ENCODE measurements at regions not wholly inside any gene's neighbourhood (a gene's known extent, or its start where the extent isn't known, plus 50 kb on each side); places are given as distances from the start of the nearest gene placed in this dataset.
"Not testable (repeated sequence)": the region's sequence is repeated elsewhere in the genome, so short reads cannot be mapped to it uniquely, and the experiment has no call there.

DNA sequence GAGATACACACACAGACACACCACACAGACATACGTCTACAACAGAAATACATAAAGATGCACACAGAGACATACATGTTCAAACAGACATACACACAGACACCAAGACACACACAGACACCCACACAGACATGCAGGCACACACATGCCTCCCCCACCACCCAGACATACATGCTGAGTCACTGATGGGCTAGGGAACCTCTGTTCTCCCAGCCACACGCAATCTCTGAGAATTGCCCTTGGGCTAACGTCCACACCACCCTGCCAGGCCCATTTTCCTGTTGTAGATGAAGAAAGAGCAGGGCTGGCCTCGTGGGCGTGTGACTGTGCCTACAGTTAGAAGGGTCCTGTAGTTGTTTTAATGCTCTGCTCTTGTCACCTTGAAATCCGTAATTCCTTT is 261.9 kb downstream of the KCNRG start:
- H3K27me3 ChIP-seq (ENCODE audit: control insufficient read depth, insufficient read depth, low read length) = no peaks in the 10 kb centered on the region
- H3K9me3 ChIP-seq (ENCODE audit: control insufficient read depth, low read length) = no peaks in the 10 kb centered on the region
- H3K4me3 ChIP-seq (ENCODE audit: low read length) = no peak overlapping the region
- no peak overlapping the region for H3K9ac ChIP-seq (ENCODE audit: low read length)
- no peaks in the 10 kb centered on the region for H3K36me3 ChIP-seq (ENCODE audit: control insufficient read depth, insufficient read depth, low read length)
- H3K4me1 ChIP-seq (ENCODE audit: control insufficient read depth, insufficient read depth, low read length) = no peaks in the 10 kb centered on the region

DNA sequence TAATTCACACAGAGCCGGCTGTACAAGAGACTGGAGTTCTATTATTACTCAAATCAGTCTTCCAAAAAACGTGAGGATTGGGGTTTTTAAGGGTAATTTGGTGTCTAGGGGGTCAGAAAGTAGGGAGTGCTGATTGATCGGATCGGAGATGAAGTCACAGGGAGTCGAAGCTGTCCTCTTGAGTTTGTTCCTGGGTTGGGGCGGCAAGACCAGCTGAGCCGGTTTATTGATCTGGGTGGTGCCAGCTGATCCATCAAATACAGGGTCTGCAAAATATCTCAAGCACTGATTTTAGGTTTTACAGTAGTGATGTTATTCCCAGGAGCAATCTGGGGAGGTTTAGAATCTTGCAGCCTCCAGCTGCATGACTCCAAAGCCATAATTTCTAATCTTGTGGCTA is 262.7 kb downstream of the KCNRG start:
- Histone ChIP-seq H3K27me3 (ENCODE audit: control insufficient read depth, insufficient read depth, low read length) (no peaks in the 10 kb centered on the region), H3K4me1 (ENCODE audit: control insufficient read depth, insufficient read depth, low read length) (no peaks in the 10 kb centered on the region), H3K4me3 (ENCODE audit: low read length) (no peak overlapping the region), H3K36me3 (ENCODE audit: control insufficient read depth, insufficient read depth, low read length) (no peaks in the 10 kb centered on the region), H3K9ac (ENCODE audit: low read length) (no peak overlapping the region), H3K9me3 (ENCODE audit: control insufficient read depth, low read length) (no peaks in the 10 kb centered on the region)

DNA sequence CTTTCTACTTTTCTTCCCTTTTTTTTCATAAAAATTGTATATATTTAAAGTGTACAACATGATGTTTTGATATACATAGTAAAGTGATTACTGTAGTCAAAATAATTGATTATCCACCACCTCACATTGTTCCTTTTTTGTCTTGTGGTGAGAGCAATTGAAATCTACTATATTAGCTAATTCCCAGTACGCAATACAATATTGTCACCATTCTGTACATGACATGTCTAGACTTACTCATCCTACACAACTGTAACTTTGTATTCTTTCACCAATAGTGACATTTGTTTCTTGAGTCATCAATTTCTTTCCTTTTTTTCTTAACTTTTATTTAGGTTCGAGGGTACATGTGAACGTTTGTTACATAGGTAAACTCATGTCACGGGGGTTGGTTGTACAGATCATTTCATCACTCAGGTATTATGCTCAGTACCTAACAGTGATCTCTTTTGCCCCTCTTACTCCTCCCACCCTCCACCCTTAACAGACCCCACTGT is 265.2 kb downstream of the KCNRG start:
- Histone ChIP-seq H3K4me3 (ENCODE audit: low read length) (no peak overlapping the region), H3K36me3 (ENCODE audit: control insufficient read depth, insufficient read depth, low read length) (no peaks in the 10 kb centered on the region), H3K9ac (ENCODE audit: low read length) (no peak overlapping the region), H3K9me3 (ENCODE audit: control insufficient read depth, low read length) (no peaks in the 10 kb centered on the region), H3K27me3 (ENCODE audit: control insufficient read depth, insufficient read depth, low read length) (no peaks in the 10 kb centered on the region), H3K4me1 (ENCODE audit: control insufficient read depth, insufficient read depth, low read length) (no peaks in the 10 kb centered on the region)

DNA sequence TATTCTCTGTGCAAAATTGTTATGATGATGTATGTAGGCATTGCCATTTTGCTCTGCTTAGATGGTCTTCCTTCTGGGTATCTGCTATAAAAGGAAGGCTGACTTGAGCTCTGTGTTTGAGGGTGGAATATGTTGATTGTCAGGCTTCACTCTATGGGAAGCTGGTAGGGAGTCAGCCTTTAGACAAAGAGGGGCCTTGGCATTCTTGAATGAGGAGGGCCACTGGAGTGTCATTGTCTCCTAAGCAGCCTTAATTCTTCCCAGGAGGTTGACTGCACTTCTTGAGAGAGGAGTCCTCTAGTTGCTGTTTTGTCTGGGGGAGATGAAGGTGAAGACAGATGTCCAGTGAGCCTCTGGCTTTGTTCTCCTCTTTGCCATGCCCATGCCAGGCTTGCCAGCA is 266.8 kb downstream of the KCNRG start:
- Histone ChIP-seq H3K4me3 (ENCODE audit: low read length) (no peak overlapping the region), H3K27me3 (ENCODE audit: control insufficient read depth, insufficient read depth, low read length) (no peaks in the 10 kb centered on the region), H3K36me3 (ENCODE audit: control insufficient read depth, insufficient read depth, low read length) (no peaks in the 10 kb centered on the region), H3K4me1 (ENCODE audit: control insufficient read depth, insufficient read depth, low read length) (no peaks in the 10 kb centered on the region), H3K9me3 (ENCODE audit: control insufficient read depth, low read length) (no peaks in the 10 kb centered on the region), H3K9ac (ENCODE audit: low read length) (no peak overlapping the region)

DNA sequence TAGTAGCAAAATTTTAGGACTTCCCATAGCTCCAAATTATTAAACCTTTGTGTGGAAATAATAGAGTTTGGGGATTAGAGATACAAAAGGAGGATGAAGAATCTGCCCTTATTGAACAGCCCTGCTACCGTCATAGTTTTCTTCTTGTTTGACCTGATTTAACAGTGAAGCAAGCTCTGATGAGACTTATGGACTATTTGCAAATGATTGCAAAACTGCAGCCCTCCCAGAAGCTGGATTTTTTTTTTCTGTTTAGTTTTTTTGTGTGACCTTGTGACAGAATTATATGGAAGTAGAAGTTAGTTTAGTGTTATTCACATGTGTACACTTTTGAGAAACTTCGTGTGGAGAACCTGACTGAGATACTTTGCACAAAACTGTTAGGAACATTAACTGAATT is 267.8 kb downstream of the KCNRG start:
- Histone ChIP-seq H3K36me3 (ENCODE audit: control insufficient read depth, insufficient read depth, low read length) (no peaks in the 10 kb centered on the region), H3K4me1 (ENCODE audit: control insufficient read depth, insufficient read depth, low read length) (no peaks in the 10 kb centered on the region), H3K9ac (ENCODE audit: low read length) (no peak overlapping the region), H3K9me3 (ENCODE audit: control insufficient read depth, low read length) (no peaks in the 10 kb centered on the region), H3K4me3 (ENCODE audit: low read length) (no peak overlapping the region), H3K27me3 (ENCODE audit: control insufficient read depth, insufficient read depth, low read length) (no peaks in the 10 kb centered on the region)

DNA sequence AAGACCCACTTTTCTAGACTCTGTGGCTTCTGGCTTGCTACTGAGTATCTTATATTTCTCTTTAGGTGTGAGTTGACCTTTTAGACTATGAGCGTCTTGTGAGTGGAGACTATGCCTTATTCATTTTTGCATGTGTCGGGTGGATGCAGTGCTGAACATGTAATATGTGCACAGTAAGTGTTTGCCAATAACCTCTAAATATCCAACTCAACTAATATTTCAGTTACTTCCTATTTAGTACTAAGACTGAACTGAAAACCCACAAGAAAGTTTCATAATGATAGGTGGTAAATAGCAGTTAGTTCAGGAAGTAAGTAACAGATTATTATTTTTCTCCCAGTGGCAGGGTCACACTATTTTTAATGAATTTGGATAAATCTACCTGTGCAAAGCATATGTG is 269.3 kb downstream of the KCNRG start:
- Histone ChIP-seq H3K4me3 (ENCODE audit: low read length) (no peak overlapping the region), H3K9ac (ENCODE audit: low read length) (no peak overlapping the region), H3K27me3 (ENCODE audit: control insufficient read depth, insufficient read depth, low read length) (no peaks in the 10 kb centered on the region), H3K9me3 (ENCODE audit: control insufficient read depth, low read length) (no peaks in the 10 kb centered on the region), H3K36me3 (ENCODE audit: control insufficient read depth, insufficient read depth, low read length) (no peaks in the 10 kb centered on the region), H3K4me1 (ENCODE audit: control insufficient read depth, insufficient read depth, low read length) (no peaks in the 10 kb centered on the region)

DNA sequence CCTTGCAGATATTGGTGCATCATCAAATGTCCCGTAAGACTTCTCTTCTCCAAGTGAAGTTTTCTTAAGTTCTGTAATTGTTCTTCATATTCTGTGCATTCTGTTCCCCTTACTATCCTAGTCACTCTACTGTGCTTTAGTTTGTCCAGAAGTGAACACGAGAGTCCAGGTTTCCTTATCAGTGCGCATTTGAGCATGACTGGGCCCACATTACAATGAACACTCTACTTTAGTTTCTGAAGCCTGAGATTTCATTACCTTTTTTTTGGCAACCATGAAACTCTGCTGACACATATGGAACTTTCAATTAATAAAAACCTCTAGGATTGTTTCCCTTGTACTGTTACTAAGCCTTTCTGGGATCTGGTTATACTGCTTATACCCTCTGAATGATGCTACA is 270.0 kb downstream of the KCNRG start:
- Histone ChIP-seq H3K4me1 (ENCODE audit: control insufficient read depth, insufficient read depth, low read length) (no peaks in the 10 kb centered on the region), H3K27me3 (ENCODE audit: control insufficient read depth, insufficient read depth, low read length) (no peaks in the 10 kb centered on the region), H3K9ac (ENCODE audit: low read length) (no peak overlapping the region), H3K4me3 (ENCODE audit: low read length) (no peak overlapping the region), H3K9me3 (ENCODE audit: control insufficient read depth, low read length) (no peaks in the 10 kb centered on the region), H3K36me3 (ENCODE audit: control insufficient read depth, insufficient read depth, low read length) (no peaks in the 10 kb centered on the region)

DNA sequence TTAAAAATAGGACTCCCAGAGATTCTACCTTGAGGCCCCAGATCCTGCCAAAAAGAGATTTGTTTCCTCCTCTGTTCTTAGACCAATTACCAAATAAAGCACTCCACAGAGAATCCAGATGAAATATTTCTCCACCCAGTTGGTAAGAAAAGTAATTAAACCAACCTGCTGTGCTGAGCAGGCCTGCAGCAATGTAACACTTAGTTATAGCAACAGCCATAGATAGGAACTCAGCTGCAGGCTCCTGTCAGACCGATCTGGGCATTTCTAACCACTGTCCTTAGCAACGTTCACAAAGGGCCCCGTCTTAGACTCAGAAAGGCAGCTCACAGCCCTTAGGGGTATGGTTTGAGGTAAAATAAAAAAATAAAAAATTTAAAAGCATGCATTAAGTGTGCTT is 271.1 kb downstream of the KCNRG start:
- Histone ChIP-seq H3K9me3 (ENCODE audit: control insufficient read depth, low read length) (no peaks in the 10 kb centered on the region), H3K36me3 (ENCODE audit: control insufficient read depth, insufficient read depth, low read length) (no peaks in the 10 kb centered on the region), H3K27me3 (ENCODE audit: control insufficient read depth, insufficient read depth, low read length) (no peaks in the 10 kb centered on the region), H3K4me3 (ENCODE audit: low read length) (no peak overlapping the region), H3K9ac (ENCODE audit: low read length) (no peak overlapping the region), H3K4me1 (ENCODE audit: control insufficient read depth, insufficient read depth, low read length) (no peaks in the 10 kb centered on the region)

DNA sequence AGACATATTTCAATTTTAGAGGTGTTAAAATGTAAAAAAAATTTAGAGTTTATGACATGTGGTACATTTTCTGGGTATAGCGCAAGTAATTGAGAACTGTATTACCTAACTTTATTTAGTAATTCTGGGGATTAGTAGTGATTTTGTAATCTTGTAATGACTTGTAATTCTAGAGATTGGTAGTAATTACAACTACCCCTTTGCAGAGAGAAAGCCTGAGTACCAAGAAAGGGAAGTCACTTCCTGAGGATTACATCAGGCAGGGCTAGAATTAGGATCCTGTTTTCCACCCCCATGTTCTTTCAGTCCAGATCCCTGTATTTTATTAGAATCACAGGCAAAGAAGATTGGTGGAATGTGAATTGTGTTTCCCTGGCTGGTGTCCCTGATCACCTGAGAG is 274.9 kb downstream of the KCNRG start:
- Histone ChIP-seq H3K4me3 (ENCODE audit: low read length) (no peak overlapping the region), H3K4me1 (ENCODE audit: control insufficient read depth, insufficient read depth, low read length) (no peaks in the 10 kb centered on the region), H3K9ac (ENCODE audit: low read length) (no peak overlapping the region), H3K9me3 (ENCODE audit: control insufficient read depth, low read length) (no peaks in the 10 kb centered on the region), H3K36me3 (ENCODE audit: control insufficient read depth, insufficient read depth, low read length) (no peaks in the 10 kb centered on the region), H3K27me3 (ENCODE audit: control insufficient read depth, insufficient read depth, low read length) (no peaks in the 10 kb centered on the region)

DNA sequence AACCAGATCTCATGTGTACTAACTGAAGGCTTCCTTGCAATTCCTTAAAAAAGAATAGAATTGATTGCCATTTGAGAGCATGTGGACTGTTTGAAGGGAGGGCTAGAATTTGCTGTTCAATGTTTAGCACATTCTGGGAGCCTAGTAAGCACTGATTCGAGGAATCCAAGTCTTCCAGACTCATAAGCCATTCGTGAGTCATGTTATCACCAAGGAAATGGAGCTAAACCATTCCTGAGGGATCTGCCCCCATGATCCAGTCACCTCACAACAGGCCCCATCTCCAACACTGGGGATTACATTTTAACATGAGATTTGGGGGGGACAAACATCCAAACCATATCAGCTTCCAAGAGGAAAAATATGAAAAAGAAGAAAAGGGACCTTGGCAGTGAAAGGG is 276.4 kb downstream of the KCNRG start:
- Histone ChIP-seq H3K9ac (ENCODE audit: low read length) (no peak overlapping the region), H3K4me3 (ENCODE audit: low read length) (no peak overlapping the region), H3K27me3 (ENCODE audit: control insufficient read depth, insufficient read depth, low read length) (no peaks in the 10 kb centered on the region), H3K36me3 (ENCODE audit: control insufficient read depth, insufficient read depth, low read length) (no peaks in the 10 kb centered on the region), H3K4me1 (ENCODE audit: control insufficient read depth, insufficient read depth, low read length) (no peaks in the 10 kb centered on the region), H3K9me3 (ENCODE audit: control insufficient read depth, low read length) (no peaks in the 10 kb centered on the region)

DNA sequence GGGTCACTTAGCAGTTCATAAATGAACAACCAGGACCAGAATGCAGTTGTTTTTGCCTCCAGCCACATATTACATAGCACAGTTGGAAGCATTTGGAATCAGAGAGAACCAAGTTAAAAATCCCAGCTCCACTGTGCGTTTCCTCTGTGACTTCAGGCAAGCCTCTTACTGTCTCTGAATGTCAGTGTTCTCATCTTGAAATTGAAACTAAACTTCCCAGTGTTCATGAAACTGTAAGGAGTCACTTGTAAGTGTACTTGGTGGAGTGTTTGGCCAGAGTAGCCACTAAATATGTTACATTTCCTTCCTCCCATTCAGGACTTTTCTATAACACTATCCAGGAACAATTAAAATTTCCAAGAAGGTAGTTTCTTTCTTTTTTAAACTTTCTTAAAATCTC is 276.8 kb downstream of the KCNRG start:
- H3K4me3 ChIP-seq (ENCODE audit: low read length) = no peak overlapping the region
- H3K9me3 ChIP-seq (ENCODE audit: control insufficient read depth, low read length) = no peaks in the 10 kb centered on the region
- H3K36me3 ChIP-seq (ENCODE audit: control insufficient read depth, insufficient read depth, low read length) = no peaks in the 10 kb centered on the region
- no peaks in the 10 kb centered on the region for H3K27me3 ChIP-seq (ENCODE audit: control insufficient read depth, insufficient read depth, low read length)
- no peaks in the 10 kb centered on the region for H3K4me1 ChIP-seq (ENCODE audit: control insufficient read depth, insufficient read depth, low read length)
- H3K9ac ChIP-seq (ENCODE audit: low read length) = no peak overlapping the region

DNA sequence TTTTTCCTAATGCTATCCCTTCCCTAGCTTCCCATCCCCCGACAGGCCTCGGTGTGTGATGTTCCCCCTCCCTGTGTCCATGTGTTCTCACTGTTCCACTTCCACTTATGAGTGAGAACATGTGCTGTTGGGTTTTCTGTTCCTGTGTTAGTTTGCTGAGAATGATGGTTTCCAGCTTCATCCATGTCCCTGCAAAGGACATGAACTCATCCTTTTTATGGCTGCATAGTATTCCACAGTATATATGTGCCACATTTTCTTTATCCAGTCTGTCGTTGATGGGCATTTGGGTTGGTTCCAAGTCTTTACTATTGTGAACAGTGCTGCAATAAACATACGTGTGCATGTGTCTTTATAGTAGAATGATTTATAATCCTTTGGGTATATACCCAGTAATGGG is 279.2 kb downstream of the KCNRG start:
- H3K9ac ChIP-seq (ENCODE audit: low read length); H3K4me1 ChIP-seq (ENCODE audit: control insufficient read depth, insufficient read depth, low read length); H3K36me3 ChIP-seq (ENCODE audit: control insufficient read depth, insufficient read depth, low read length); H3K27me3 ChIP-seq (ENCODE audit: control insufficient read depth, insufficient read depth, low read length); H3K9me3 ChIP-seq (ENCODE audit: control insufficient read depth, low read length); H3K4me3 ChIP-seq (ENCODE audit: low read length): not testable (repeated sequence)

DNA sequence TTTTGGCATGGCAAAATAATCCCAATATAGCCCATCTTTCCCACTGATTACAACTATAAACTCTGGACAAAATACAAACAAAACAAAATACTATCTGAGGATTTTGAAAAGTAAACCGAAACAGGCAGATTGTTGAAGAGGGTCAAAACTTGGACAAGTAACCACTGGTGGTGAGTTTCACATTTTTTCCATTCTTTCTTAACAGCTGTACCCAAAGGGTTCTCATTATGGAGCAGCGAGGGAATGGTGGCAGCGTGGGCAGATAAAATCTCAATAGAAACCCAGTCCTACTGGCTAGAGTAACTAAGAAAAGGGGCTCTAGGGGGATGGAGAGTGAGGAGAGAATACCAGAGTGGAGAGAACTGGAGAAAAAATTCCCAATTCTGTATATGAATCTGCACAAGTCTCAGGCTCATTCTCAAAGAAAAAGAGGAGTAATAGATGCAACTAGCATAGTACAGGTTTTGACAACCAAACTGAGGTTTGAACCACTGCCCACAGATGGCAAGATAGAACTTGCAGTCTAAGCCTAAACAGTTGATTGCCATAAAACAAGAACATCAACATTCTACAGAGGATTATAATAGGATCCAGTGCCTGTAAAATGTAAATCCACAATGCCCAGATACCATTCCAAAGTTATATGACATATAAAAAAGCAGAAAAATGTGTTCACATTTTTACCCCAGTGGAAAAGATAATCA is 284.5 kb downstream of the KCNRG start:
- Histone ChIP-seq H3K4me1 (ENCODE audit: control insufficient read depth, insufficient read depth, low read length) (no peaks in the 10 kb centered on the region), H3K36me3 (ENCODE audit: control insufficient read depth, insufficient read depth, low read length) (no peaks in the 10 kb centered on the region), H3K27me3 (ENCODE audit: control insufficient read depth, insufficient read depth, low read length) (no peaks in the 10 kb centered on the region), H3K9me3 (ENCODE audit: control insufficient read depth, low read length) (no peaks in the 10 kb centered on the region), H3K9ac (ENCODE audit: low read length) (no peak overlapping the region), H3K4me3 (ENCODE audit: low read length) (no peak overlapping the region)
